K562 (cell line): ENCODE measurements at regions not wholly inside any gene's neighbourhood (a gene's known extent, or its start where the extent isn't known, plus 50 kb on each side); places are given as distances from the start of the nearest gene placed in this dataset.

ENCODE experiments used
- ATAC-seq: fragments of 200-7000 bp; cut with Tn5 transposase; 3 replicates; pipeline ENCODE4 v1.9.1; 2020; ENCODE audit warnings: moderate library complexity
- BruUV-seq: library from RNA; stranded (reverse); fragments of 400-500 nt; replicated peaks from 2 replicates; lab custom pipeline; 2021; lab: Mats Ljungman, UMichigan
- CTCF ChIA-PET: fragments of 300-600 bp; formaldehyde crosslinking; extraction: SDS; loops from one replicate; lab custom pipeline; 2021; ENCODE audit warnings: low intra/inter-chr PET ratio; lab: Yijun Ruan, JAX
- POLR2A ChIA-PET: fragments of 300-600, 350-650 bp; sonication (Branson Sonifier 250); formaldehyde crosslinking; extraction: SDS; loops from one replicate; lab custom pipeline; 2021; ENCODE audit warnings: antibody characterized with exemption, inconsistent platforms; lab: Yijun Ruan, JAX
- DNase-seq, 4 experiments: peaks; one replicate each; pipeline versions ENCODE4 v3.0.0 to v3.0.0-alpha.2; 2011 to 2018; ENCODE audit warnings: low spot score in 3 of 4, mixed read lengths in 3 of 4; ENCODE audit errors: extremely low read depth in 1 of 4
- FAIRE-seq: peaks from 2 replicates; lab custom pipeline; 2011; peaks lifted over from hg19 to GRCh38; lab: Jason Lieb, UNC
- H2AFZ ChIP-seq: 2 replicates; pipeline ENCODE4 v1.6.0; 2011; ENCODE audit warnings: low read depth, low read length, control low read depth, inconsistent platforms
- H3K27ac ChIP-seq: fragments of 200-600 bp; 3 replicates; pipeline ENCODE4 v1.8.0; 2011; ENCODE audit warnings: low read depth, mild to moderate bottlenecking, control low read depth, inconsistent platforms, low read length, moderate library complexity, mixed read lengths; ENCODE audit errors: extremely low read depth
- H3K27me3 ChIP-seq, 2 experiments: fragments of 300-600 bp in 1 of 2; 2 replicates in 1 of 2; 3 replicates in 1 of 2; pipeline versions ENCODE4 v1.6.0 to v1.8.0; 2011; ENCODE audit warnings: inconsistent platforms in 2 of 2, low read length in 2 of 2, mild to moderate bottlenecking in 1 of 2, mixed read lengths in 1 of 2, moderate library complexity in 1 of 2; ENCODE audit not compliant: control insufficient read depth in 2 of 2, insufficient read depth in 2 of 2
- H3K36me3 ChIP-seq: fragments of 300-600 bp; 3 replicates; pipeline ENCODE4 v1.8.0; 2011; ENCODE audit warnings: mild to moderate bottlenecking, low read length, inconsistent platforms; ENCODE audit not compliant: control insufficient read depth, insufficient read depth
- H3K4me1 ChIP-seq, 2 experiments: fragments of 200-600 bp in 1 of 2; replicated peaks in 1 of 2; 2 replicates in 1 of 2; 3 replicates in 1 of 2; pipeline versions ENCODE4 v1.5.1 to v1.8.0; 2011; ENCODE audit warnings: inconsistent platforms in 2 of 2, low read length in 2 of 2, mild to moderate bottlenecking in 1 of 2, mixed read lengths in 1 of 2, moderate library complexity in 1 of 2; ENCODE audit not compliant: control insufficient read depth in 2 of 2, insufficient read depth in 2 of 2
- H3K4me2 ChIP-seq: 2 replicates; pipeline ENCODE4 v1.6.1; 2011; ENCODE audit warnings: low read length, control low read depth, inconsistent platforms, mixed read lengths; ENCODE audit not compliant: insufficient read depth
- H3K4me3 ChIP-seq: fragments of 200-600 bp; sonication (generic), shearing (Covaris generic); 2 replicates; pipeline ENCODE4 v1.5.1; 2016; ENCODE audit warnings: control low read depth, inconsistent platforms
- H3K79me2 ChIP-seq: fragments of 200-600 bp; 3 replicates; pipeline ENCODE4 v1.8.0; 2011; ENCODE audit warnings: low read length, inconsistent platforms; ENCODE audit not compliant: control insufficient read depth, insufficient read depth
- H3K9ac ChIP-seq, 2 experiments: 2 replicates each; pipeline versions ENCODE4 v1.6.0 to v1.6.1; 2011; ENCODE audit warnings: low read depth in 2 of 2, low read length in 2 of 2, control low read depth in 1 of 2, inconsistent platforms in 1 of 2, mild to moderate bottlenecking in 1 of 2, mixed read lengths in 1 of 2; ENCODE audit not compliant: insufficient read depth in 1 of 2
- H3K9me1 ChIP-seq: one replicate; pipeline ENCODE4 v1.6.0; 2011; ENCODE audit warnings: inconsistent platforms, mild to moderate bottlenecking, low read length, moderate library complexity; ENCODE audit not compliant: control insufficient read depth, insufficient read depth
- H3K9me3 ChIP-seq: replicated peaks from 2 replicates; pipeline ENCODE4 v1.5.1; 2011; ENCODE audit warnings: low read depth, low read length, inconsistent platforms; ENCODE audit not compliant: control insufficient read depth, insufficient read depth
- H4K20me1 ChIP-seq: replicated peaks from 2 replicates; pipeline ENCODE4 v1.6.1; 2011; ENCODE audit warnings: low read length, inconsistent platforms, mixed read lengths; ENCODE audit not compliant: control insufficient read depth, insufficient read depth
- CBFA2T3 ChIP-seq: fragments of 450-650 bp; IDR thresholded peaks from 2 replicates; pipeline ENCODE4 v1.6.1; 2017
- MEIS2 ChIP-seq: fragments of 450-650 bp; IDR thresholded peaks from 2 replicates; pipeline ENCODE4 v1.6.1; 2014; ENCODE audit warnings: mild to moderate bottlenecking; ENCODE audit not compliant: partially characterized antibody
- ZNF830 ChIP-seq: fragments of 250-450 bp; sonication (Bioruptor Pico); IDR thresholded peaks from 2 replicates; pipeline ENCODE4 v1.5.0; 2021; ENCODE audit warnings: mild to moderate bottlenecking
- WGBS: fragments of 100-300 bp; shearing (Covaris generic); methylation state at CpG from one replicate; pipeline ENCODE4 v1.1.6; 2016; ENCODE audit warnings: low coverage, mixed read lengths; ENCODE audit not compliant: insufficient coverage; ENCODE audit errors: missing lambda C conversion rate; 5-methylcytosine and 5-hydroxymethylcytosine counted together
- in situ Hi-C: fragments of 300-500 bp; cut with MboI; formaldehyde crosslinking; loops from 4 replicates; pipeline ENCODE4 v1.15.0; 2018; ENCODE audit warnings: inconsistent platforms, mixed read lengths
- intact Hi-C: fragments of 100-400 bp; cut with micrococcal nuclease; formaldehyde crosslinking; loops from 2 replicates; pipeline ENCODE4 v1.14.2; 2022
- TF ChIP-seq, protein P1 (sequence below), 2 experiments: IDR thresholded peaks in 1 of 2; conservative IDR thresholded peaks in 1 of 2; 2 replicates each; pipeline ENCODE4 v1.6.1; 2016; ENCODE audit warnings: low read depth in 2 of 2, mild to moderate bottlenecking in 1 of 2, missing compliant biosample characterization in 1 of 2, missing genetic modification characterization in 1 of 2, moderate library complexity in 1 of 2
- TF ChIP-seq, protein P2 (sequence below): sonication (generic); formaldehyde crosslinking; IDR thresholded peaks from 2 replicates; pipeline ENCODE4 v1.8.0; 2022; ENCODE audit warnings: mild to moderate bottlenecking, low read depth, missing genetic modification reagents
- TF ChIP-seq, protein P3 (sequence below): fragments of 450-650 bp; IDR thresholded peaks from 2 replicates; pipeline ENCODE4 v1.6.1; 2016

DNA sequence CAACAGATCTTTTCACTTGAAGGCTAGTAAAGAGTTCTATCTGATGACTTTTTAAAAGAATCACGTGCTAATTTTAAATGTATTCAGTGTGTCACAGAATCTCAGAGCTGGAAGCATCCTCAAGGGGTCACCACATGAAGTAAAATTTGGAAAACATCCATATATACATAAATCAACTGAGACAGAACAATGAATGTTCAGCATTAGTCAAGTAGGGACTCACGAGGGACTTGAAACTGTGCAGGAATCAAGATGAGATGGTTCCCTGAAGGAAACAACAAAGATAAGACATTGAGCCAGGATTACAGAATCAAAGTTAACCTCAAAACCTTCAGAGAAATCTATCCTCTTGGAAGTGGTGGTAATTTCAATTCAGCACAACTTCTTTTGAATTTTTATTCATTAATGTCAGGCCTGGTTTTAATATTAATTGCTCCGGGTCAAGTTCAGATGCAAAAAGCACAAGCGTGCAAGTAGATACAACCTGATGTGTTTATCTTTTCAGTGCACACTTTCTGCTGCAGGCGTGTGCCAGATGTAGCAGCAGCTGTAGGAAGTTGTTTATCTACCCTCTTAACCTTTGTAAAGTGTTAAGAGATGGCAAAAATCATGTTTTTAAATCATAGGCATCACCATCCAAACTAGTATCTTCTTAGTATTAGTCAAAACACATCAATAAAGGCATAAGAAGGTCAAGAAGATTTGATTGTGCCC is 87.7 kb upstream of the SRD5A3 start:
- Histone ChIP-seq H3K4me1 (no peaks in the 10 kb centered on the region), H3K27me3 (peaks cover 9 to 10% of the 10 kb centered on the region in 2 experiments; a peak in 4 of 5 replicates), H3K36me3 (no peaks in the 10 kb centered on the region), H3K4me2 (no peak overlapping the region), H2AFZ (no peak overlapping the region), H3K9me3 (no peaks in the 10 kb centered on the region), H3K4me3 (no peak overlapping the region), H4K20me1 (no peaks in the 10 kb centered on the region), H3K79me2 (no peaks in the 10 kb centered on the region), H3K9me1 (no peaks in the 10 kb centered on the region), H3K27ac (no peak overlapping the region), H3K9ac (no peak overlapping the region)
- DNase-seq (no peak), FAIRE-seq (peak; percentile 15), ATAC-seq (no peak)
- 2% methylated on average over 5 of the region's 5 CpGs for WGBS
- CTCF ChIA-PET, result no interaction called here
- no TSS peak for BruUV-seq
- POLR2A ChIA-PET, result no interaction called here
- intact Hi-C loops (no loop called here), in situ Hi-C loops (no loop called here)
- TF ChIP-seq ZNF830 (CRISPR knock-in tag), result no peak
- peak; percentile 63 for TF ChIP-seq MEIS2
- TF ChIP-seq, protein P1, sequence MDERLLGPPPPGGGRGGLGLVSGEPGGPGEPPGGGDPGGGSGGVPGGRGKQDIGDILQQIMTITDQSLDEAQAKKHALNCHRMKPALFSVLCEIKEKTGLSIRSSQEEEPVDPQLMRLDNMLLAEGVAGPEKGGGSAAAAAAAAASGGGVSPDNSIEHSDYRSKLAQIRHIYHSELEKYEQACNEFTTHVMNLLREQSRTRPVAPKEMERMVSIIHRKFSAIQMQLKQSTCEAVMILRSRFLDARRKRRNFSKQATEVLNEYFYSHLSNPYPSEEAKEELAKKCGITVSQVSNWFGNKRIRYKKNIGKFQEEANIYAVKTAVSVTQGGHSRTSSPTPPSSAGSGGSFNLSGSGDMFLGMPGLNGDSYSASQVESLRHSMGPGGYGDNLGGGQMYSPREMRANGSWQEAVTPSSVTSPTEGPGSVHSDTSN (CRISPR knock-in tag; IDR thresholded peaks at IDR 0.05; ENCODE audit: low read depth), result no peak
- TF ChIP-seq, protein P1 (tag; conservative IDR thresholded peaks at IDR 0.05; ENCODE audit: low read depth), result peak; percentile 34; the same call in 1 of the 2 replicates
- TF ChIP-seq, protein P2, sequence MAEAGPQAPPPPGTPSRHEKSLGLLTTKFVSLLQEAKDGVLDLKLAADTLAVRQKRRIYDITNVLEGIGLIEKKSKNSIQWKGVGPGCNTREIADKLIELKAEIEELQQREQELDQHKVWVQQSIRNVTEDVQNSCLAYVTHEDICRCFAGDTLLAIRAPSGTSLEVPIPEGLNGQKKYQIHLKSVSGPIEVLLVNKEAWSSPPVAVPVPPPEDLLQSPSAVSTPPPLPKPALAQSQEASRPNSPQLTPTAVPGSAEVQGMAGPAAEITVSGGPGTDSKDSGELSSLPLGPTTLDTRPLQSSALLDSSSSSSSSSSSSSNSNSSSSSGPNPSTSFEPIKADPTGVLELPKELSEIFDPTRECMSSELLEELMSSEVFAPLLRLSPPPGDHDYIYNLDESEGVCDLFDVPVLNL, result no peak
- TF ChIP-seq CBFA2T3, result 0 out of 2 replicates have a peak, but pooled peaks have one; percentile 21
- TF ChIP-seq, protein P3, sequence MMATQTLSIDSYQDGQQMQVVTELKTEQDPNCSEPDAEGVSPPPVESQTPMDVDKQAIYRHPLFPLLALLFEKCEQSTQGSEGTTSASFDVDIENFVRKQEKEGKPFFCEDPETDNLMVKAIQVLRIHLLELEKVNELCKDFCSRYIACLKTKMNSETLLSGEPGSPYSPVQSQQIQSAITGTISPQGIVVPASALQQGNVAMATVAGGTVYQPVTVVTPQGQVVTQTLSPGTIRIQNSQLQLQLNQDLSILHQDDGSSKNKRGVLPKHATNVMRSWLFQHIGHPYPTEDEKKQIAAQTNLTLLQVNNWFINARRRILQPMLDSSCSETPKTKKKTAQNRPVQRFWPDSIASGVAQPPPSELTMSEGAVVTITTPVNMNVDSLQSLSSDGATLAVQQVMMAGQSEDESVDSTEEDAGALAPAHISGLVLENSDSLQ, result peak; percentile 39; the same call in 1 of the 2 replicates
